ENCODE measurements at regions not wholly inside any gene's neighbourhood (a gene's known extent, or its start where the extent isn't known, plus 50 kb on each side); places are given as distances from the start of the nearest gene placed in this dataset.

GRCh38 chr2:226619707-226620106, 179.9 kb downstream of the IRS1 start:
- no peaks in the 10 kb centered on the region for H3K4me1 ChIP-seq (ENCODE audit: insufficient read depth, low read length)
- H3K36me3 ChIP-seq (ENCODE audit: insufficient read depth, low read length) = no peaks in the 10 kb centered on the region
- no peak overlapping the region for H2AFZ ChIP-seq (ENCODE audit: low read depth, low read length)
- ATAC-seq (ENCODE audit: insufficient read depth, low read depth) = no peak
- H3K9me3 ChIP-seq (ENCODE audit: insufficient read depth, low read length, severe bottlenecking) = no peaks in the 10 kb centered on the region
- H3K9ac ChIP-seq (ENCODE audit: low read depth, low read length) = no peak overlapping the region
- no peak overlapping the region for H3K27ac ChIP-seq (ENCODE audit: low read length)
- no peaks in the 10 kb centered on the region for H3K27me3 ChIP-seq (ENCODE audit: insufficient read depth, low read length, poor library complexity)
- no peak for TF ChIP-seq CTCF (IDR thresholded peaks at IDR 0.05; ENCODE audit: borderline replicate concordance, extremely low read depth, low read length, poor library complexity, severe bottlenecking)
- TF ChIP-seq EZH2 (IDR thresholded peaks at IDR 0.05; ENCODE audit: borderline replicate concordance, low read depth, low read length, severe bottlenecking) = no peak
- no peak for DNase-seq
- no peak overlapping the region for H3K4me2 ChIP-seq (ENCODE audit: insufficient read depth, low read length)
- H4K20me1 ChIP-seq (ENCODE audit: insufficient read depth, low read length) = no peaks in the 10 kb centered on the region
- H3K4me3 ChIP-seq (ENCODE audit: low read depth in 1 of 2, low read length in 2 of 2) = no peak overlapping the region
- H3K79me2 ChIP-seq (ENCODE audit: insufficient read depth, low read length) = no peaks in the 10 kb centered on the region

- Histone ChIP-seq H3K4me2 (ENCODE audit: insufficient read depth, low read length) (no peak overlapping the region), H3K79me2 (ENCODE audit: insufficient read depth, low read length) (no peaks in the 10 kb centered on the region), H3K9ac (ENCODE audit: low read depth, low read length) (no peak overlapping the region), H3K4me3 (ENCODE audit: low read depth in 1 of 2, low read length in 2 of 2) (no peak overlapping the region), H2AFZ (ENCODE audit: low read depth, low read length) (no peak overlapping the region), H3K4me1 (ENCODE audit: insufficient read depth, low read length) (no peaks in the 10 kb centered on the region), H3K9me3 (ENCODE audit: insufficient read depth, low read length, severe bottlenecking) (no peaks in the 10 kb centered on the region), H4K20me1 (ENCODE audit: insufficient read depth, low read length) (no peaks in the 10 kb centered on the region), H3K27ac (ENCODE audit: low read length) (no peak overlapping the region), H3K27me3 (ENCODE audit: insufficient read depth, low read length, poor library complexity) (no peaks in the 10 kb centered on the region), H3K36me3 (ENCODE audit: insufficient read depth, low read length) (no peaks in the 10 kb centered on the region)
- DNase-seq (no peak), ATAC-seq (ENCODE audit: insufficient read depth, low read depth) (no peak)
- TF ChIP-seq EZH2 (IDR thresholded peaks at IDR 0.05; ENCODE audit: borderline replicate concordance, low read depth, low read length, severe bottlenecking) (no peak), CTCF (IDR thresholded peaks at IDR 0.05; ENCODE audit: borderline replicate concordance, extremely low read depth, low read length, poor library complexity, severe bottlenecking) (no peak)
Observed at GRCh38 chr2:226618875-226619605, 180.6 kb downstream of the IRS1 start.

- TF ChIP-seq CTCF (IDR thresholded peaks at IDR 0.05; ENCODE audit: borderline replicate concordance, extremely low read depth, low read length, poor library complexity, severe bottlenecking) = no peak
- TF ChIP-seq EZH2 (IDR thresholded peaks at IDR 0.05; ENCODE audit: borderline replicate concordance, low read depth, low read length, severe bottlenecking) = no peak
- DNase-seq = no peak
- Histone ChIP-seq H3K9ac (ENCODE audit: low read depth, low read length) (no peak overlapping the region), H2AFZ (ENCODE audit: low read depth, low read length) (no peak overlapping the region), H3K27ac (ENCODE audit: low read length) (no peak overlapping the region), H3K4me1 (ENCODE audit: insufficient read depth, low read length) (no peaks in the 10 kb centered on the region), H3K36me3 (ENCODE audit: insufficient read depth, low read length) (no peaks in the 10 kb centered on the region), H3K9me3 (ENCODE audit: insufficient read depth, low read length, severe bottlenecking) (no peaks in the 10 kb centered on the region), H3K4me2 (ENCODE audit: insufficient read depth, low read length) (no peak overlapping the region), H4K20me1 (ENCODE audit: insufficient read depth, low read length) (no peaks in the 10 kb centered on the region), H3K27me3 (ENCODE audit: insufficient read depth, low read length, poor library complexity) (no peaks in the 10 kb centered on the region), H3K4me3 (ENCODE audit: low read depth in 1 of 2, low read length in 2 of 2) (no peak overlapping the region), H3K79me2 (ENCODE audit: insufficient read depth, low read length) (no peaks in the 10 kb centered on the region)
- ATAC-seq (ENCODE audit: insufficient read depth, low read depth) = no peak
Observed at GRCh38 chr2:226618544-226618874, 181.1 kb downstream of the IRS1 start.
